ENCODE measurements at regions not wholly inside any gene's neighbourhood (a gene's known extent, or its start where the extent isn't known, plus 50 kb on each side); places are given as distances from the start of the nearest gene placed in this dataset.

- no peak for DNase-seq
These were observed 294.0 kb upstream of the PLSCR5 start for GRCh38 chr3:146899171-146899570.

GRCh38 chr3:146896711-146897110 is 291.6 kb upstream of the PLSCR5 start:
- DNase-seq = no peak

GRCh38 chr3:146895026-146895749 is 290.0 kb upstream of the PLSCR5 start:
- DNase-seq = no peak

- no peak for DNase-seq
These were observed 289.3 kb upstream of the PLSCR5 start for GRCh38 chr3:146894406-146894805.

GRCh38 chr3:146892041-146892440 is 286.9 kb upstream of the PLSCR5 start:
- no peak for DNase-seq

GRCh38 chr3:146889626-146890025 is 284.5 kb upstream of the PLSCR5 start:
- DNase-seq = no peak

- DNase-seq = no peak
These were observed 283.0 kb upstream of the PLSCR5 start for GRCh38 chr3:146888176-146888575.

- DNase-seq = no peak
These were observed 279.6 kb upstream of the PLSCR5 start for GRCh38 chr3:146884721-146885120.

GRCh38 chr3:146884296-146884695 is 279.1 kb upstream of the PLSCR5 start:
- DNase-seq = no peak

GRCh38 chr3:146883288-146883687 is 278.1 kb upstream of the PLSCR5 start:
- DNase-seq = no peak

GRCh38 chr3:146881966-146882760 is 277.0 kb upstream of the PLSCR5 start:
- DNase-seq = no peak

- no peak for DNase-seq
These were observed 276.2 kb upstream of the PLSCR5 start for GRCh38 chr3:146881356-146881755.

- DNase-seq = no peak
These were observed 268.6 kb upstream of the PLSCR5 start for GRCh38 chr3:146873748-146874147.

- no peak for DNase-seq
These were observed 260.1 kb upstream of the PLSCR5 start for GRCh38 chr3:146865175-146865755.

- no peak for DNase-seq
These were observed 256.1 kb upstream of the PLSCR5 start for GRCh38 chr3:146861262-146861661.

GRCh38 chr3:146854523-146854922 is 249.4 kb upstream of the PLSCR5 start:
- no peak for DNase-seq

GRCh38 chr3:146851665-146852064 is 246.5 kb upstream of the PLSCR5 start:
- no peak for DNase-seq

- DNase-seq = no peak
These were observed 240.2 kb upstream of the PLSCR5 start for GRCh38 chr3:146845361-146845760.

- no peak for DNase-seq
These were observed 238.3 kb upstream of the PLSCR5 start for GRCh38 chr3:146843476-146843875.

GRCh38 chr3:146839727-146840375 is 234.7 kb upstream of the PLSCR5 start:
- DNase-seq = peak; percentile 35

- DNase-seq = no peak
These were observed 233.1 kb upstream of the PLSCR5 start for GRCh38 chr3:146838221-146838620.

- no peak for DNase-seq
These were observed 229.8 kb upstream of the PLSCR5 start for GRCh38 chr3:146834917-146835316.

GRCh38 chr3:146832857-146833458 is 227.8 kb upstream of the PLSCR5 start:
- no peak for DNase-seq
